Brain microvascular endothelial cell (primary cell): ENCODE measurements at regions not wholly inside any gene's neighbourhood (a gene's known extent, or its start where the extent isn't known, plus 50 kb on each side); places are given as distances from the start of the nearest gene placed in this dataset.

Source experiments
- DNase-seq: peaks from one replicate; pipeline ENCODE4 v3.0.0-alpha.2; 2020
- H3K27ac ChIP-seq: fragments of 250-450 bp; sonication (Bioruptor Pico); 2 replicates; pipeline ENCODE4 v1.5.1; 2020; ENCODE audit warnings: mild to moderate bottlenecking, moderate library complexity
- H3K27me3 ChIP-seq: fragments of 250-450 bp; sonication (Bioruptor Pico); replicated peaks from 2 replicates; pipeline ENCODE4 v1.5.1; 2020; ENCODE audit warnings: mild to moderate bottlenecking
- H3K36me3 ChIP-seq: fragments of 250-450 bp; sonication (Bioruptor Pico); replicated peaks from 2 replicates; pipeline ENCODE4 v1.5.1; 2020; ENCODE audit warnings: mild to moderate bottlenecking
- H3K4me3 ChIP-seq: 2 replicates; pipeline ENCODE4 v1.5.1; 2011; ENCODE audit warnings: low read depth, mild to moderate bottlenecking, control low read depth, low read length, moderate library complexity
- in situ Hi-C: cut with HindIII; loops from 2 replicates; pipeline ENCODE4 v1.10.0; 2017; ENCODE audit warnings: low sequenced_read_pairs, low pct_ligation_motif_present
- TF ChIP-seq, protein P1 (sequence below): IDR thresholded peaks from 2 replicates; pipeline ENCODE4 v1.5.1; 2011; ENCODE audit warnings: low read depth, mild to moderate bottlenecking, moderate library complexity, low read length, control low read depth, inconsistent platforms; ENCODE audit errors: missing control alignments

DNA sequence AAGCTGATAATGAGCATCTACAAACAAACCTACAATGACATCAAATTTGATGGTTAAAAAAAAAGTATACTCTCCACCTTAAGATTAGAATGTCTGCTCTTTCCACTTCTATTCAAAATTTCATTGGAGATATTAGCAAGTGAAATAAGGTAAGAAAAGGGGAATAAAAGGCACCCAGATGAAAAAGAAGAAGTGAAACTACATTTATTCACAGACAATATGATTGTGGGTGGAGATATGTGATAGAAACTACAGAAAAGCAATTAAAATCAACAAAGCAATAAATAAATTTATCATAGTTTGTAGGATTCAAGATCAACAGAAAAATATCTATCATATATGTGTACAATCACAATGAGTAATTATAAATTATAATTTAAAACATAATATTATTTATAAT, 395.1 kb upstream of the CCNH start:
- Histone ChIP-seq H3K27ac (no peak overlapping the region), H3K4me3 (no peak overlapping the region), H3K27me3 (no peaks in the 10 kb centered on the region), H3K36me3 (no peaks in the 10 kb centered on the region)
- TF ChIP-seq, protein P1, sequence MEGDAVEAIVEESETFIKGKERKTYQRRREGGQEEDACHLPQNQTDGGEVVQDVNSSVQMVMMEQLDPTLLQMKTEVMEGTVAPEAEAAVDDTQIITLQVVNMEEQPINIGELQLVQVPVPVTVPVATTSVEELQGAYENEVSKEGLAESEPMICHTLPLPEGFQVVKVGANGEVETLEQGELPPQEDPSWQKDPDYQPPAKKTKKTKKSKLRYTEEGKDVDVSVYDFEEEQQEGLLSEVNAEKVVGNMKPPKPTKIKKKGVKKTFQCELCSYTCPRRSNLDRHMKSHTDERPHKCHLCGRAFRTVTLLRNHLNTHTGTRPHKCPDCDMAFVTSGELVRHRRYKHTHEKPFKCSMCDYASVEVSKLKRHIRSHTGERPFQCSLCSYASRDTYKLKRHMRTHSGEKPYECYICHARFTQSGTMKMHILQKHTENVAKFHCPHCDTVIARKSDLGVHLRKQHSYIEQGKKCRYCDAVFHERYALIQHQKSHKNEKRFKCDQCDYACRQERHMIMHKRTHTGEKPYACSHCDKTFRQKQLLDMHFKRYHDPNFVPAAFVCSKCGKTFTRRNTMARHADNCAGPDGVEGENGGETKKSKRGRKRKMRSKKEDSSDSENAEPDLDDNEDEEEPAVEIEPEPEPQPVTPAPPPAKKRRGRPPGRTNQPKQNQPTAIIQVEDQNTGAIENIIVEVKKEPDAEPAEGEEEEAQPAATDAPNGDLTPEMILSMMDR: no peak
- in situ Hi-C loops: no loop called here
- DNase-seq: no peak

DNA sequence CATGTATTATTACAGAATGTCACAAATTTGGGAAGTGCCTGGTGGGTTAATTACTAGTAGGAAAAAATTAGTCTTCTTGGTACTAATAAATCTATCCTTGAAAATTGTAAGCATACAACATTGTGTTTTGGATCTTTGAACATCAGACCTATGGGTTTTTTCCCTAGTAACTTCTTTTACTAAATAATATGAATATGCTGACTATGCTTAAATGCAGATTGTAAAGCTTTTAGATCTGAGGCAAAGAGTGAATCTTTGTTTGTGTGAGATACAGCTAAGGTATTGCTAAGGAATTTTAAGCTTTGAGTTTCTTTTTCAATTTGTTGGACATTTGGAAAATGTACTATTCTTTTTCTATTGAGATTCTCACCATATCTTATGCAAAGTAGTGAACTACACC, 390.6 kb upstream of the CCNH start:
- TF ChIP-seq, protein P1: no peak
- in situ Hi-C loops: no loop called here

DNA sequence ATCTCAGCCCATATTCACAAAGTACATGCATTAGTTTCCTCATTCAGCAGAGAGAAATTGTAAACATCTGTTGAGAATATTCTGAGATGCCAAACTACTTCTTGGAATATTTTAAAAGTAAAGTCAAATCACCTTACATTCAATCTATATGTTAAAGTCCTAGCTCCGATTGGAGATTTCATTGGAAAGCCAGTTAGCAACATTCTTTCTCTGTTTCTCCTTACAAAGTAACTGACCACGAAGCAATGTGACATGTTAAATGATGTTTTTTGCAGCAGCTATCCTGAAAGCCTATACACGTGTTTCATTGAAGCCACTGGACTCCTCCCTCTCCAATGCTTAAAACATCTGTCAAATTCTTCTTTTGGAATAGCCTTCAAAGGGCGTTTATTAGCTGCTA, 379.1 kb upstream of the CCNH start:
- in situ Hi-C loops: no loop called here
- H3K27me3 ChIP-seq: no peaks in the 10 kb centered on the region
- TF ChIP-seq, protein P1: no peak

More for the DNA sequence above, 390.6 kb upstream of the CCNH start:
- Histone ChIP-seq H3K27ac (no peak overlapping the region), H3K4me3 (no peak overlapping the region), H3K36me3 (no peaks in the 10 kb centered on the region), H3K27me3 (no peaks in the 10 kb centered on the region)
- no peak for DNase-seq

DNA sequence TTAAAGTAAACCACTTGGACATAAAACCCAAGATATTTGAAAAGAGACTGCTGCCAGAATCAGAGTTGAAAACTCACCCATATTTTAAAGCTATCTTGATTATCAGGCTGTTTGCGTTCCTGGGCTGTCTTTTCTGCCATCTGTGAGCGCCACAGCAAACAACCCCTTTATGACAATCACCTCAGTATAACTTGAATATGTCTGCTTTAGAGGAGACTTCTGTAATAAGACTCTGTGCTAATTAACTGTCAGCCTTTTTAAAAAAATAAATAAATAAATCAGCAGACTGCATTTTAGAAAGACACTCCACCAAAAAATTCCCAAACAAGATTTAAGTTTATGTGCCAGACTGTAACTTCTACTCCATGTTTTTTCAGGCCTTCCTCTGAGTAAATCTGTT, 375.7 kb upstream of the CCNH start:
- Histone ChIP-seq H3K36me3 (no peaks in the 10 kb centered on the region), H3K4me3 (no peak overlapping the region), H3K27ac (no peak overlapping the region), H3K27me3 (no peaks in the 10 kb centered on the region)
- TF ChIP-seq, protein P1: no peak
- in situ Hi-C loops: loop anchor here (10.0 kb wide), 1 partner anchor 896 kb away; no protein-coding TSS in a partner anchor
- DNase-seq: no peak

More for the DNA sequence above, 379.1 kb upstream of the CCNH start:
- no peaks in the 10 kb centered on the region for H3K36me3 ChIP-seq
- H3K4me3 ChIP-seq: no peak overlapping the region
- no peak overlapping the region for H3K27ac ChIP-seq
- no peak for DNase-seq

DNA sequence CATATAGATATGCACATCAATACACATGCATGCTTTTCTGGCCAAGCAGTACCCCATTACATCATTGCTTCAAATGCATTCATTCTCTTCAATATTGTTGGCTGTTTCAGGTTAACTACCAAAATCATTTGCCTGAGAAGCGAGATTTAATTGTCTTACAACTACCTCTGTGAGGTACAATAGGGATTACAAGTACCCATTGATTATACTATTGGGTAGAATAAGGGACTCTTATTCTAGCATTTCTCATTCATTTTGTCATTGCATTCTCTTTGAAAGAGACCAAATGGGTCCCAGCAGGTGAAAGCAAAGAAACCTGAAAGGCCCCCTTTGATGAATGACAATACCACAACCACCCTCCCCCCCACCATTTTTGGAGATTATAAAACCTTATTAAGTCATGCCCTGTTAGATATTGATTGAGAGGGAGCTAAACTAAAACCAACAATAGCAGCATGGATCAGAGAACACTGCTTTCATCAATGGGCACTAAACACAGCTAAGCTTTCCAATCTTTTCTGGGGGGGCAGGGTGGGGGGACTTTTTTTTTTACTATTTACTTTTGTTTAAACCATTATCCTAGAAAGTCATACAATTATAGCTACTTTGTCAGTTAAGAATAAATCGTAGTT, 375.0 kb upstream of the CCNH start:
- Histone ChIP-seq H3K36me3 (no peaks in the 10 kb centered on the region), H3K27ac (no peak overlapping the region), H3K27me3 (no peaks in the 10 kb centered on the region), H3K4me3 (no peak overlapping the region)
- DNase-seq: no peak
- TF ChIP-seq, protein P1: no peak
- in situ Hi-C loops: loop anchor here (10.0 kb wide), 1 partner anchor 897 kb away; no protein-coding TSS in a partner anchor

DNA sequence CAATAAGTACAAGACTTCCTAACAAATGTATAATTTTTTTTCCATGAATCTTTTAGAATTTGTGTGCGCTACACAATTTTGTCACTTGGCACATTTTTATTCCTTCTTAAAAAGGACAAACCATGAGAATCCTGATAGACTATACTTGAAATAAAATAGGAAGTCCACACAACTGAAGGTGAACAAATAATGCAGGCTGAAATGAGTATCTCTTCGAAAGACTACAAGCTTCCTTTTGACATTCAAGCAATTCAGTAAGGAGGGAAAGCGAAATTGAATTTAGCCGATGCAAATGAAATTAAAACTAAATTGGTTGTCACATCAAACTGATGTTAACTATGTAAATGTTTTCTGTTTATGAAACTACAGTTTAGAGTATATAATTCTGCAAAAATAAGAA, 374.4 kb upstream of the CCNH start:
- Histone ChIP-seq H3K27ac (no peak overlapping the region), H3K27me3 (no peaks in the 10 kb centered on the region), H3K4me3 (no peak overlapping the region), H3K36me3 (no peaks in the 10 kb centered on the region)
- TF ChIP-seq, protein P1: no peak
- in situ Hi-C loops: loop anchor here (10.0 kb wide), 1 partner anchor 898 kb away; no protein-coding TSS in a partner anchor
- DNase-seq: no peak
